HG02885 (cell line): ENCODE measurements at regions not wholly inside any gene's neighbourhood (a gene's known extent, or its start where the extent isn't known, plus 50 kb on each side); places are given as distances from the start of the nearest gene placed in this dataset.

Experiments used
- ATAC-seq: cut with Tn5 transposase; IDR thresholded peaks from one replicate; pipeline ENCODE4 v1.9.1; 2021; ENCODE audit warnings: mild to moderate bottlenecking; ENCODE audit not compliant: unreplicated experiment, poor library complexity

GRCh38 chr20:21033817-21034216 lies 72.3 kb downstream of the LINC00237 start:
- ATAC-seq: no peak

DNA sequence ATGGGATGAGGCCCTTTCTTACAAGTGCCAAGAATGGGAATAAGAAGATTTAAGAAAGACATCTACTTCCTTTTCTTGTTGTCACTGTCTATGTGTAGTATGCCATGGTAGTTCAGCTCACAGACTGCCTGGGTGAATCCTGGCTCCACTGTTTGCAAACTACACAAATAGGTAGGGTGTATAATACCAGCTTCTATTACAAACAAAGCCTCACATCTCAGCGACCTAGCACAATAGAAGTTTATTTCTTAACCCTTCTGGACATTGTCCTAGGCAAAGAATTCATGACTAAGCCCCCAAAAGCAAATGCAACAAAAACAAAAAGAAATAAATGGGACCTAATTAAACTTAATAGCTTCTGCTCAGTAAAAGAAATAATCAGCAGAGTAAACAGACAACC lies 74.5 kb downstream of the LINC00237 start:
- no peak for ATAC-seq

DNA sequence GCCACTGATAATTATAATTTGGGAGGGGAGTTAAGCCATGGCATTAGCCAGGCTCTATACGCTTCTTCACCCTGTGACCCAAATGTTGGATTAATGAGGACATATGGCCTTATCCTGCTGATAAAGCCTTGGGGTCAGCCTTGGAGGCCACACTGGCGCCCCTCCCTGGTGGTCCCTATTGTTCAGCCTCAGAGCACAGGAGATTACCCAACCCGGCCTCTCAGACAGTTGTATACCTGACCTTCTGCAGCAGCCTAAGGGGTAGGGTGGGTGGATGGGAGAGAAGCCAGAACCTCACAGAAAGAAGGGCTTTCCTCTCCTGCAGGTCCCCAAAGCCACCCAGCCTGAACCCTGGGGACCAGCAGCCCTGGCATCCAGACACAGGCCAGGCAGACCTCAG lies 76.8 kb downstream of the LINC00237 start:
- ATAC-seq: no peak

- ATAC-seq: no peak
These were observed 77.2 kb downstream of the LINC00237 start for GRCh38 chr20:21028921-21029320.

DNA sequence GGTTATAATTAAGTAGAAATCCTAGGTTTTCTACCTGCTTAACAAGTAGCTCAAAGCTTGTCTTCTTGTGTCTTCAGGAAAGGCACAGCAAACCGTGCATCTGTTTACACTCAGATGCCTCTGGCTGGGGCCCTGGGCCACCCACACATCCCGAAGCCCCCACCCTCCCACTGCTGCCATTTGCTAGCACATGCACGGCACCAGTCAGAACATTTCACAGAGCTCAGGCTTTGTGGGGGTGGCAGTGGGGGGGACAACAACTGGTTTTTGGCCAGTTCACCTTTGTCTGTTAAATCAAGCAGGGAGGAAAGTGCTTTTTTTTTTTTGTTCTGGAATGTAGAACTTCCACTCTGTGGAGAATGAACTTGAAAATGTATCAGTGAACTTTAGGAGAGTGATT lies 77.7 kb downstream of the LINC00237 start:
- ATAC-seq: no peak

GRCh38 chr20:21027569-21027968 lies 78.6 kb downstream of the LINC00237 start:
- ATAC-seq: no peak

GRCh38 chr20:21026951-21027350 lies 79.2 kb downstream of the LINC00237 start:
- no peak for ATAC-seq

- ATAC-seq: no peak
These were observed 81.7 kb downstream of the LINC00237 start for GRCh38 chr20:21024420-21024819.

DNA sequence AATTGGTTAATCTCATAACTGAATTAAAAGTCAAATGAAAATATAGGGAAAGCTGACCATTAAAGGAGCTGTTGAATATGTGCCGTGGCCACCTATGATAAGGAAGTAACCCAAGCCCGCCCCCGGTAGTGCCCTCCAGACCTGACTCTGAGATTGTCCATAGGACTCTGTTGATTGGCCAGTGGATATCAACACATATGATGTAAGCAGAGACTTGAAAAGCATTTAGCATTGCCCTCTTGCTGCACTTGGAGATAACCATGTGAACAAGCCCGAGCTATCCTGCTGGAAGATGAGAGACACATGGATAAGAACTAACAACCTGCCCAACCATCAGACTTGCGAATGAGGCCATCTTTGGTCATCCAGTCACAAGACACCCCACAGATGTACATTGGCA lies 83.2 kb downstream of the LINC00237 start:
- no peak for ATAC-seq

DNA sequence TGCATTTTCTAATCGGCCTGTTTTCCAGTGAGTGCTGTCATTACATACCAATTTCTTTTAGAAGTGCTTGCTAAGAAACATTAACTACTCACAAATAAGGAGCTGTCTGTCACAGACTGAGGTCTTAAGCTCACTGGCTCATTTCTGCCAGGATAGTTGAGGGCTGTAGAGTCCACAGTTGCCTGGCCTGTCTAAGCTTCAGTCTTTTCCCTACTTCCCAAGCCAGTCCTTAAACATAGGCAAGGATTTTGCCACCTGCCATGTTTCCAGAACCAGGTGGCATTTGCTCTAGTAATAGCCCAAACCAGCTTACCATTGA lies 84.7 kb downstream of the LINC00237 start:
- no peak for ATAC-seq

DNA sequence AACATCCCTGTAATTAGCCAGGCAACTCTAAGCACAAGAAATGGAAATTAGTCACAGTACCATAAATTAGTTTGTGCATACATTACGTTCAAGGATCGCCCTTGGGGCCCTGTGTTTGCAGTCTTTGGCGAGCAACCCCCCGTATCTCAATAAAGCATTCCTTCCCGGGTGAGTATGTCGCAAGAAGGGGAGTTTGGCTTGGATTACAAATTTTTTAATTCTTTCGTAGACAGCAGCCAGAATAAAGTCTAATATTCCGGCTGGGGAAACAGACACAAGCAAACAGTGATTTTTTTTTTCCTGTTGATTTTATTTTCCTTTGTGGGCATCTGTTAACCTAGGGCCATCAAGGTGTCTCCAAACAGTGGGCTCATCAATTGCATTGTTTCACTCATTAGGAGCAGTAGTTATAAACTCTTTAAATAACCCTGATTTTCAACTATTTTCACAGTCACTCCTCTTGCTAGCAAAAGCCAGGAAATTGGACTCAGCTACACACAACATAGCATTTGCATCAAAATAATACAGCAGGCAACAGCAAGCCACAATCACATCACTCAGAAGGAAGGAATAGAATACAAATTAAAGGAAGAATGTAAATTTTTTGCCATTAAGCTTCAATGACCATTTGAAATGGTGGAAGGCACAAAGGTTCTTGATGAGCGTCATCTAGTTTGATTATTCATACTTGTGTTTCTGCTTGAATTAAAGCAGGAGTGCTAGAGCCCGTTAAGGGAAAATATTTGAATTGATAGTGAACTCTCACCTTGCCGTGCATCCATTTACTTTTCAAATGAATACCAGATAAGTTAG lies 85.3 kb downstream of the LINC00237 start:
- ATAC-seq: no peak

- ATAC-seq: no peak
These were observed 86.1 kb downstream of the LINC00237 start for GRCh38 chr20:21019814-21020658.

DNA sequence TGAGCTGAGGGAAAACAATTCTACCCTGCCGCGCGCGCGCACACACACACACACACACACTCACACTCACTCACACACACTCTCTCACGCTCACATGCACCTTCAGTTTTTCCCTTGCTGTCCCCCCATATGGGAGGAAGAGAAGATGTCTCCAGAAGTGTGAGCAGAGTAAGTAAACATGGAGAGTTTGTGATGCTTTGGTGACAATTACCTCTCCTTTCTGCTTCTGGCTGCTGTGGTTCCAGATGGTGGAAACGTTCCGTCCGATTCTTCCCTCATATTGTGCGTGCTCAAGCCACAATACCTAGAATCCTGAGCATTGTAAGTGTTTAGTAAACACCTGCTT lies 86.7 kb downstream of the LINC00237 start:
- ATAC-seq: no peak

DNA sequence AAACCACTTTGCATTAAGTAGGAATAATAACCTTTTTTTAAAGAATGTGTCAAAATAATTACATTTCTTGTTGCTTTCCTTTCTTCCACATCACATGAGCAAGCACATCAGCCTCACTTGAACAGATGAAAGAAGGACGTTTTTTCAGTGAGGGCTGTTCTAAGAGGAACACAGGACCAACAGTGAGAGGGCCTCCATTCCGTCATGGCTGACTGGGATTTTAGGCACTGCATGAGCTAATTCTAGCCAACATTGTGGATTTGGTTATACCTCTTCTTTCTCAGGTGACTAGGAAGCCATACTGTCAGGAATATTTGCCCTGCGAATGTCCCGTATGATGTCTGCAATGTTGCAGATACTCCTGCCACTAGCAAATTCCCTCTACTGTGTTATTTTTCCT lies 87.6 kb downstream of the LINC00237 start:
- ATAC-seq: no peak

GRCh38 chr20:21017528-21018085 lies 88.6 kb downstream of the LINC00237 start:
- ATAC-seq: no peak

DNA sequence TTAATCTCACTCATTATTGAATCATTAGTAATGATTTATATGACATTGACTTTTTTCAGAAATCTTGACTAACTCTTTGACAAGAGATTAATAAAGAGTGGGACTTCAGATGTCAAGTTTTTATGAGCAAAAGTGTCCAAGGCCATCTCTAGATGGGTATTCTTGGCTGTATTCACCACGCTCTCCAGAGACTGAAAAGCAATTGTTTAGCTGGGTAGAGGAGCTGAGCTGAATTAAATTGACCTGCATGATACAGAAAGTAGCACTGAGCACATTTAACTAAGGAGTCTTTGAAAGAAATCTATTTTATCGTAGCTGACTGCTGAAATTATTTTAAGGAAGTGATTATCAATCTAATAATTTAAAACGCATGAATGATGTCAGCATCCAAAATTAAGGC lies 89.4 kb downstream of the LINC00237 start:
- ATAC-seq: no peak

DNA sequence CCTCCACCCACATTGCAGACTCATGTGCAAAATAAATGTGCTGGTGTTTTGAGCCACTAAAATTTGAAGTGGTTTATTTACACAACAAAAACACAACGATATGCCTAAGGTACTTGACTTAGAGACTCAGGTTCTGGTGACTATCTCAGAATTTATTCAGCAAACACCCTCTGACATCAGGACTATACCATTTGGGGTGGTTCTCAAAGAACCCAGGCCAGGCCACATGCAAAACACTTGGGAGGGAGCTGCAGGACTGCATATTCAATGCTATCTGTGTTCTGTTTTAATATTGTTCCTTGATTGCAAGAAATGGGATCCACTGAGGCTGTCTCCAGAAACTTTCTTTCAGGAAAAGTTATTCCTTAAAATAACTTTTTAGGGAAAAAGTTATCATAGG lies 91.6 kb downstream of the LINC00237 start:
- no peak for ATAC-seq

GRCh38 chr20:21008951-21009350 lies 97.2 kb downstream of the LINC00237 start:
- no peak for ATAC-seq

- no peak for ATAC-seq
These were observed 99.5 kb downstream of the LINC00237 start for GRCh38 chr20:21006611-21007010.

GRCh38 chr20:21004386-21005076 lies 101.6 kb downstream of the LINC00237 start:
- ATAC-seq: no peak

- ATAC-seq: no peak
These were observed 102.3 kb downstream of the LINC00237 start for GRCh38 chr20:21003902-21004301.
